Neural cell (in vitro differentiated cells): ENCODE measurements at regions not wholly inside any gene's neighbourhood (a gene's known extent, or its start where the extent isn't known, plus 50 kb on each side); places are given as distances from the start of the nearest gene placed in this dataset.

ENCODE experiments used
- H2AFZ ChIP-seq: fragments of 200-600, 300-800 bp; sonication (generic), shearing (Covaris generic); 2 replicates; pipeline ENCODE4 v1.6.0; 2014; ENCODE audit warnings: low read depth, mild to moderate bottlenecking, antibody characterized with exemption, low read length, moderate library complexity
- H3F3A ChIP-seq: fragments of 200-600 bp; shearing (Covaris generic); 2 replicates; pipeline ENCODE4 v1.6.1; 2016; ENCODE audit warnings: mild to moderate bottlenecking, moderate library complexity, mixed read lengths, antibody characterized with exemption, low read length; ENCODE audit not compliant: insufficient read depth, poor library complexity, severe bottlenecking
- H3K27ac ChIP-seq: fragments of 200-600, 300-800 bp; sonication (generic), shearing (Covaris generic); 2 replicates; pipeline ENCODE4 v1.5.1; 2014; ENCODE audit warnings: mild to moderate bottlenecking, low read length, moderate library complexity
- H3K27me3 ChIP-seq: fragments of 300-800, 200-600 bp; sonication (generic), shearing (Covaris generic); 2 replicates; pipeline ENCODE4 v1.6.0; 2014; ENCODE audit warnings: mild to moderate bottlenecking, low read depth, low read length, moderate library complexity; ENCODE audit not compliant: insufficient read depth
- H3K36me3 ChIP-seq: fragments of 300-800, 200-600 bp; sonication (generic), shearing (Covaris generic); 2 replicates; pipeline ENCODE4 v1.5.1; 2014; ENCODE audit warnings: mild to moderate bottlenecking, antibody characterized with exemption, low read length, moderate library complexity; ENCODE audit not compliant: insufficient read depth
- H3K4me2 ChIP-seq: fragments of 300-800, 200-600 bp; sonication (generic), shearing (Covaris generic); 2 replicates; pipeline ENCODE4 v1.6.0; 2014; ENCODE audit warnings: mild to moderate bottlenecking, low read length
- H3K4me3 ChIP-seq: fragments of 300-800, 200-600 bp; sonication (generic), shearing (Covaris generic); 2 replicates; pipeline ENCODE4 v1.5.1; 2014; ENCODE audit warnings: mild to moderate bottlenecking, low read length, moderate library complexity
- H3K79me2 ChIP-seq: fragments of 200-600 bp; shearing (Covaris generic); replicated peaks from 2 replicates; pipeline ENCODE4 v1.6.0; 2014; ENCODE audit warnings: mild to moderate bottlenecking, low read length, moderate library complexity; ENCODE audit not compliant: insufficient read depth
- H3K9ac ChIP-seq: fragments of 300-800, 200-600 bp; sonication (generic), shearing (Covaris generic); 2 replicates; pipeline ENCODE4 v1.6.1; 2016; ENCODE audit warnings: mild to moderate bottlenecking, low read length, mixed read lengths
- H3K9me2 ChIP-seq: fragments of 200-600 bp; shearing (Covaris generic); 2 replicates; pipeline ENCODE4 v1.6.1; 2016; ENCODE audit warnings: mild to moderate bottlenecking, low read length, mixed read lengths; ENCODE audit not compliant: insufficient read depth
- H3K9me3 ChIP-seq: fragments of 200-600, 300-800 bp; sonication (generic), shearing (Covaris generic); 2 replicates; pipeline ENCODE4 v1.6.1; 2016; ENCODE audit warnings: mild to moderate bottlenecking, mixed run types, low read length, moderate library complexity, mixed read lengths
- H4K20me1 ChIP-seq: fragments of 200-600 bp; shearing (Covaris generic); 2 replicates; pipeline ENCODE4 v1.6.1; 2016; ENCODE audit warnings: mild to moderate bottlenecking, mixed run types; ENCODE audit not compliant: insufficient read depth
- EP300 ChIP-seq: fragments of 450-650 bp; conservative IDR thresholded peaks from 2 replicates; pipeline ENCODE4 v1.6.1; 2014; ENCODE audit warnings: antibody characterized with exemption, mild to moderate bottlenecking, moderate library complexity; ENCODE audit not compliant: poor library complexity, severe bottlenecking
- EZH2 ChIP-seq: fragments of 200-600, 300-800 bp; shearing (Covaris generic), sonication (generic); IDR thresholded peaks from 2 replicates; pipeline ENCODE4 v1.6.1; 2014; ENCODE audit warnings: antibody characterized with exemption, low read length, borderline replicate concordance, mild to moderate bottlenecking; ENCODE audit not compliant: insufficient read depth, poor library complexity, severe bottlenecking
- MXI1 ChIP-seq: fragments of 450-650 bp; conservative IDR thresholded peaks from 2 replicates; pipeline ENCODE4 v1.6.1; 2014; ENCODE audit warnings: antibody characterized with exemption, mild to moderate bottlenecking; ENCODE audit not compliant: poor library complexity, severe bottlenecking
- POLR2AphosphoS5 ChIP-seq: IDR thresholded peaks from 2 replicates; pipeline ENCODE4 v1.6.1; 2012
- RAD21 ChIP-seq: fragments of 450-650 bp; conservative IDR thresholded peaks from 2 replicates; pipeline ENCODE4 v1.6.1; 2014; ENCODE audit warnings: antibody characterized with exemption, mild to moderate bottlenecking, moderate library complexity
- SMC3 ChIP-seq: fragments of 450-650 bp; conservative IDR thresholded peaks from 2 replicates; pipeline ENCODE4 v1.6.1; 2014; ENCODE audit warnings: antibody characterized with exemption, mild to moderate bottlenecking, moderate library complexity; ENCODE audit not compliant: poor library complexity
- TAF1 ChIP-seq: IDR thresholded peaks from 2 replicates; pipeline ENCODE4 v1.6.1; 2012; ENCODE audit warnings: low read depth
- TF ChIP-seq, protein P1 (sequence below): fragments of 450-650 bp; IDR thresholded peaks from 2 replicates; pipeline ENCODE4 v1.5.1; 2014; ENCODE audit warnings: antibody characterized with exemption, mild to moderate bottlenecking, moderate library complexity; ENCODE audit not compliant: poor library complexity, severe bottlenecking
- TF ChIP-seq, protein P2 (sequence below): IDR thresholded peaks from 2 replicates; pipeline ENCODE4 v1.6.1; 2012; ENCODE audit warnings: borderline replicate concordance

DNA sequence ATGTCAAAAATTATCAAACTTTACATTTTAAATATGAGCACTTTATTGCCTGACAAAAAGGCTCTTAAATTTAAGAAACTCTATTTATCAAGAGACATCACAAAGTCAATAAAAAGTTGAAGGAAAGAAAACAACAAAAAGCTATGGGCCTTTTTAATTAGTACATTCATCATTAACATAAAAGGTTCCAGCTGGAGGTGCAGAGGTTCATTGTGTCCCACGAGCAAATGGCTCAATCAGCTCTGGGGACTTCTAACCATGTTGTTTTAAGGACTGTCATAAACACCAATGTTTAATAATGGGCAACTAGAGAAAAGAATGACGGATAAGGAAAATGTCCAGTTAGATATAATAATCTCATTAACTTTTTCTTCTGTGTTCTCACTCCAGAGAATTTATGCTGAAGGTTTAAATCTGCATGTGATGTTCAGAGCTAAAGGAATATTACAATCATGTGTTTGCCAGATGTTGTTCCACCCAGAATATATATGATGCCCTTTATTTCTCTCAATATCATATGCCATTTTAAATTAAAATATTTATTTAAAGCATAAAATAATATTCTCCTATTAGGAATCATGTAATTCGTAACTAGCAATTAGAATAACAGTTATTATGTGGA, 840.3 kb upstream of the ADGRL3 start:
- TF ChIP-seq EZH2 (no peak), MXI1 (no peak), RAD21 (no peak), SMC3 (no peak), EP300 (no peak), TAF1 (no peak), POLR2AphosphoS5 (no peak)
- TF ChIP-seq, protein P1, sequence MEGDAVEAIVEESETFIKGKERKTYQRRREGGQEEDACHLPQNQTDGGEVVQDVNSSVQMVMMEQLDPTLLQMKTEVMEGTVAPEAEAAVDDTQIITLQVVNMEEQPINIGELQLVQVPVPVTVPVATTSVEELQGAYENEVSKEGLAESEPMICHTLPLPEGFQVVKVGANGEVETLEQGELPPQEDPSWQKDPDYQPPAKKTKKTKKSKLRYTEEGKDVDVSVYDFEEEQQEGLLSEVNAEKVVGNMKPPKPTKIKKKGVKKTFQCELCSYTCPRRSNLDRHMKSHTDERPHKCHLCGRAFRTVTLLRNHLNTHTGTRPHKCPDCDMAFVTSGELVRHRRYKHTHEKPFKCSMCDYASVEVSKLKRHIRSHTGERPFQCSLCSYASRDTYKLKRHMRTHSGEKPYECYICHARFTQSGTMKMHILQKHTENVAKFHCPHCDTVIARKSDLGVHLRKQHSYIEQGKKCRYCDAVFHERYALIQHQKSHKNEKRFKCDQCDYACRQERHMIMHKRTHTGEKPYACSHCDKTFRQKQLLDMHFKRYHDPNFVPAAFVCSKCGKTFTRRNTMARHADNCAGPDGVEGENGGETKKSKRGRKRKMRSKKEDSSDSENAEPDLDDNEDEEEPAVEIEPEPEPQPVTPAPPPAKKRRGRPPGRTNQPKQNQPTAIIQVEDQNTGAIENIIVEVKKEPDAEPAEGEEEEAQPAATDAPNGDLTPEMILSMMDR = no peak
- TF ChIP-seq, protein P2, sequence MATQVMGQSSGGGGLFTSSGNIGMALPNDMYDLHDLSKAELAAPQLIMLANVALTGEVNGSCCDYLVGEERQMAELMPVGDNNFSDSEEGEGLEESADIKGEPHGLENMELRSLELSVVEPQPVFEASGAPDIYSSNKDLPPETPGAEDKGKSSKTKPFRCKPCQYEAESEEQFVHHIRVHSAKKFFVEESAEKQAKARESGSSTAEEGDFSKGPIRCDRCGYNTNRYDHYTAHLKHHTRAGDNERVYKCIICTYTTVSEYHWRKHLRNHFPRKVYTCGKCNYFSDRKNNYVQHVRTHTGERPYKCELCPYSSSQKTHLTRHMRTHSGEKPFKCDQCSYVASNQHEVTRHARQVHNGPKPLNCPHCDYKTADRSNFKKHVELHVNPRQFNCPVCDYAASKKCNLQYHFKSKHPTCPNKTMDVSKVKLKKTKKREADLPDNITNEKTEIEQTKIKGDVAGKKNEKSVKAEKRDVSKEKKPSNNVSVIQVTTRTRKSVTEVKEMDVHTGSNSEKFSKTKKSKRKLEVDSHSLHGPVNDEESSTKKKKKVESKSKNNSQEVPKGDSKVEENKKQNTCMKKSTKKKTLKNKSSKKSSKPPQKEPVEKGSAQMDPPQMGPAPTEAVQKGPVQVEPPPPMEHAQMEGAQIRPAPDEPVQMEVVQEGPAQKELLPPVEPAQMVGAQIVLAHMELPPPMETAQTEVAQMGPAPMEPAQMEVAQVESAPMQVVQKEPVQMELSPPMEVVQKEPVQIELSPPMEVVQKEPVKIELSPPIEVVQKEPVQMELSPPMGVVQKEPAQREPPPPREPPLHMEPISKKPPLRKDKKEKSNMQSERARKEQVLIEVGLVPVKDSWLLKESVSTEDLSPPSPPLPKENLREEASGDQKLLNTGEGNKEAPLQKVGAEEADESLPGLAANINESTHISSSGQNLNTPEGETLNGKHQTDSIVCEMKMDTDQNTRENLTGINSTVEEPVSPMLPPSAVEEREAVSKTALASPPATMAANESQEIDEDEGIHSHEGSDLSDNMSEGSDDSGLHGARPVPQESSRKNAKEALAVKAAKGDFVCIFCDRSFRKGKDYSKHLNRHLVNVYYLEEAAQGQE = no peak
- H3K79me2 ChIP-seq = no peaks in the 10 kb centered on the region
- no peaks in the 10 kb centered on the region for H3K27me3 ChIP-seq
- H3F3A ChIP-seq = no peaks in the 10 kb centered on the region
- H3K36me3 ChIP-seq = no peaks in the 10 kb centered on the region
- H3K27ac ChIP-seq = no peak overlapping the region
- H4K20me1 ChIP-seq = no peaks in the 10 kb centered on the region
- no peak overlapping the region for H2AFZ ChIP-seq
- no peak overlapping the region for H3K4me3 ChIP-seq
- no peak overlapping the region for H3K4me2 ChIP-seq
- H3K9me3 ChIP-seq = no peaks in the 10 kb centered on the region
- H3K9ac ChIP-seq = no peak overlapping the region
- no peaks in the 10 kb centered on the region for H3K9me2 ChIP-seq

DNA sequence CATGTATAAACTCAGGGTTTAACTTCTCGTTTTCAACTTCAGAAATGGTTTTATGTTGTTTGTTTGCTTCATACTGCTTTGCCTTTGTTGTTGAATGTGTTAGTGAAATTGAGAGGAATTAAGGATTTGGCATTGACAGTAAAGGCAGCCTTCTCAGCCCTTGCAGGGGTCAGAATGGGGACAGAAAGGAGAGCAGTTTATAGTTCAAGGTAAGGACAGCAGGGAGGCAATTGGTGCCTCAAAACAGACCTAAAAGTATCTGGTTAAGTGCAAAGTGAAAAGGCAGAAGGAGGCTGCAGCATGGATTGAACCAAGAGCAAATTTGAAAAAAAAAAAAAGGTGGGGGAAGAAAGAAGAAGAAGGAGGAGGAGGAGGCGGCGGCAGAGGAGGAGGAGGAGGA, 835.0 kb upstream of the ADGRL3 start:
- Histone ChIP-seq H4K20me1 (no peaks in the 10 kb centered on the region), H3K9ac (no peak overlapping the region), H3K27me3 (no peaks in the 10 kb centered on the region), H3K4me2 (no peak overlapping the region), H3F3A (no peaks in the 10 kb centered on the region), H2AFZ (no peak overlapping the region), H3K9me2 (no peaks in the 10 kb centered on the region), H3K36me3 (no peaks in the 10 kb centered on the region), H3K9me3 (no peaks in the 10 kb centered on the region), H3K27ac (no peak overlapping the region), H3K4me3 (no peak overlapping the region), H3K79me2 (no peaks in the 10 kb centered on the region)
- TF ChIP-seq SMC3 = no peak
- no peak for TF ChIP-seq POLR2AphosphoS5
- TF ChIP-seq RAD21 = no peak
- TF ChIP-seq MXI1 = no peak
- no peak for TF ChIP-seq TAF1
